Kidney epithelial cell (primary cell): ENCODE measurements at regions not wholly inside any gene's neighbourhood (a gene's known extent, or its start where the extent isn't known, plus 50 kb on each side); places are given as distances from the start of the nearest gene placed in this dataset.

Experiments
- DNase-seq: peaks from one replicate; pipeline ENCODE4 v3.0.0-alpha.2; 2010; ENCODE audit warnings: low read depth
- H3K27me3 ChIP-seq: 2 replicates; pipeline ENCODE4 v1.6.0; 2011; ENCODE audit warnings: low read length; ENCODE audit not compliant: control insufficient read depth, insufficient read depth
- H3K36me3 ChIP-seq: 2 replicates; pipeline ENCODE4 v1.5.1; 2011; ENCODE audit warnings: low read length; ENCODE audit not compliant: control insufficient read depth, insufficient read depth
- H3K4me3 ChIP-seq: 2 replicates; pipeline ENCODE4 v1.5.1; 2011; ENCODE audit warnings: low read depth, mild to moderate bottlenecking, control low read depth, low read length
- TF ChIP-seq, protein P1 (sequence below): IDR thresholded peaks from 2 replicates; pipeline ENCODE4 v1.5.1; 2011; ENCODE audit warnings: mild to moderate bottlenecking, moderate library complexity, low read length, control low read depth, inconsistent platforms; ENCODE audit not compliant: insufficient read depth, poor library complexity, severe bottlenecking

DNA sequence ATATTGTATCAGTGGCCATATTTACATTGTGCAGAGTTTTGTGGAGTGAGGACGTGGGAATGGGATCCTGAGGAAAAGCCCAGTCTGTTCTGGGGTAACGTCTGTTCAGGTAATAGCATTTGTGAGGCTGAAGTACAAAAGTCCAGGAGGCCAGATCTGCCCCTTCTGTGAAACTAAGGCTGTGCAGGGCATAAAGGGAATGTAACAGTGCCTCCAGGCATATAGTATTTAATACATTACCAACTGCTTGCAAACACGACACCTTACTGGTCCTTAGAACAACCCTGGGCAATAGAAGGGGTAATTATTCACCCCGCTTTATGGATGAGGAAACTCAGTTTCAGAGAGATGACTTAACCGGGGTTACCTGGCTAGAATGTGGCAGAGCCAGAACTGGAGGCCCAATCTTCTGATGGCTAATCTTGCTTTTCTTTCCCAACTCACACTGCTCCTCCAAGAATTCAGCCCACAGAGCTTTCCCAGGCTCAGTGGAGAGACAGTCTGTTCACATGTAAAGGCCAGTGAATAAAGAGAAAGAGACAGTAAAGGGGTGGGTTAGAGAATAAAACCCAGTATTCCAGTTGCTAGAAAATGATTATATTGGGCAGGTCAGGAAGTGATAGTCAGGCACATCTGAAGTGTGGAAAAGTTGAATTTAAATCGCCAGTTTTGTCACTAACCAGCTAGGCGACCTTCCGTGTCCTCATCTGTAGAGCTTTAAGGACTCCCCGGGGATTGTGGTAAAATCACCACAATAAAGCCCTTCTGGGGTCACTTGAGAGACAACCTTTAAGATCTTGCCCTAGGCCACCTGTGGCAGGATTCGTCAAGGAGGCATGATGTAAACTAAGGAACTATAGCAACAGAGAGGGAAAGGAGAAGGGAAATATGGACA is 280.7 kb upstream of the CITED2 start:
- no peak overlapping the region for H3K4me3 ChIP-seq
- TF ChIP-seq, protein P1, sequence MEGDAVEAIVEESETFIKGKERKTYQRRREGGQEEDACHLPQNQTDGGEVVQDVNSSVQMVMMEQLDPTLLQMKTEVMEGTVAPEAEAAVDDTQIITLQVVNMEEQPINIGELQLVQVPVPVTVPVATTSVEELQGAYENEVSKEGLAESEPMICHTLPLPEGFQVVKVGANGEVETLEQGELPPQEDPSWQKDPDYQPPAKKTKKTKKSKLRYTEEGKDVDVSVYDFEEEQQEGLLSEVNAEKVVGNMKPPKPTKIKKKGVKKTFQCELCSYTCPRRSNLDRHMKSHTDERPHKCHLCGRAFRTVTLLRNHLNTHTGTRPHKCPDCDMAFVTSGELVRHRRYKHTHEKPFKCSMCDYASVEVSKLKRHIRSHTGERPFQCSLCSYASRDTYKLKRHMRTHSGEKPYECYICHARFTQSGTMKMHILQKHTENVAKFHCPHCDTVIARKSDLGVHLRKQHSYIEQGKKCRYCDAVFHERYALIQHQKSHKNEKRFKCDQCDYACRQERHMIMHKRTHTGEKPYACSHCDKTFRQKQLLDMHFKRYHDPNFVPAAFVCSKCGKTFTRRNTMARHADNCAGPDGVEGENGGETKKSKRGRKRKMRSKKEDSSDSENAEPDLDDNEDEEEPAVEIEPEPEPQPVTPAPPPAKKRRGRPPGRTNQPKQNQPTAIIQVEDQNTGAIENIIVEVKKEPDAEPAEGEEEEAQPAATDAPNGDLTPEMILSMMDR, result no peak
- no peak for DNase-seq
- H3K27me3 ChIP-seq, result no peaks in the 10 kb centered on the region
- no peaks in the 10 kb centered on the region for H3K36me3 ChIP-seq

DNA sequence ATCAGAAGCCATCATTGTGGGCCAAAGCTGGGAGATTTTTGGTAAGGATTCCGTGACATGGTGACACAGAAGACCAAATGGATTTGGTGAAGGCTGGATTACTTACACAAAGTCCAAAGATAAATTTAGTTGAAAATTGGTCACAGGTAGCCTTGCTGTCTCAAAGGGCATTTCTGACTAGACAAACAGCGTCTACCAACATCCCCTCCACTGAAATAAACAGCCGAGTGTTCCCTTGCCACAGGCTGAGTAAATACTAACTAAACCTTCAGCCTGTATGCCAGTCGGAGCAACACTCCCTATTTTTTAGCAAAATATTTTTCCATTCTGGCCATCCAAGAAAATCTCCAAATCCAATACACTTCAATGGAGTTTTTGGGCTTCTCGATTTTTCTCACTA is 279.9 kb upstream of the CITED2 start:
- Histone ChIP-seq H3K36me3 (no peaks in the 10 kb centered on the region), H3K4me3 (no peak overlapping the region), H3K27me3 (no peaks in the 10 kb centered on the region)
- no peak for DNase-seq
- TF ChIP-seq, protein P1, result no peak

DNA sequence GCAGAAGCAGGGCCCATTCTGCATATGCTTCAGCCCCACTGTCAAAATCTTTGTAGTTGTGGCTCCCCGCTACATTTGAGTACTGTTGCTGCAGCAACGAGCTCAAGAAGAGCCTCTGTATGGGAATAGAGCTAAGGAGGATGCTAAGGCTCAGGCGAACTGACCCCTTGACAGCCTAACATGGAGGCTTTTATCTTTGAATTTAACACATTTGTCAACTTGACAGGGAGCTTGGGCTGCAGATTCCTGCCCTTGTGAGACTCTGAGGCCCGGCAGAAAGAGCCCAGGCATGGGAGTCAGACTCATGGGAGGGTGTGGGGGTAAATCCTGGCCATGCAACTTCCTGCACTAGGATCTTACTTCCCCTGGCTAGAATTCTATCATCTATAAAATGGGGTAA is 278.7 kb upstream of the CITED2 start:
- no peak overlapping the region for H3K4me3 ChIP-seq
- no peaks in the 10 kb centered on the region for H3K36me3 ChIP-seq
- no peaks in the 10 kb centered on the region for H3K27me3 ChIP-seq
- DNase-seq, result no peak
- TF ChIP-seq, protein P1, result no peak

DNA sequence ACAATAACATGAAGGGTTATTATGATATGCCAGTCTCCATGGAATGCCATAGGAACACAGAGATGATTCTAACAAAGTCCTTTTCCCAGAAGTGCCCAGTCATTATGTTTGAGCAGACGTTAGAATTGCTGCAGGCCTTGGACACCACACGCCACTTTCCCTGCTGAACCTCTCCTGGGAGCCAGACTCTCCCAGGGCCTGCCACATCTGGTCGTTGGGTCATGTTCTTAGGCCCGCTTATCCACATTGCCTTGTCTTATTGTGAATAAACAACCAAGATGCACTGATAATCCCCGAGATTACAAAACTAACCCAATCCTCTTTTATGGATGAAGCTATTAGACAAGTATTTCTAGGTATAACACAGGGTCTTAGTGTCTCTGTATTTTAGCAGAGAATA is 276.5 kb upstream of the CITED2 start:
- H3K27me3 ChIP-seq, result no peaks in the 10 kb centered on the region
- TF ChIP-seq, protein P1, result no peak
- DNase-seq, result no peak
- H3K36me3 ChIP-seq, result no peaks in the 10 kb centered on the region
- H3K4me3 ChIP-seq, result no peak overlapping the region

DNA sequence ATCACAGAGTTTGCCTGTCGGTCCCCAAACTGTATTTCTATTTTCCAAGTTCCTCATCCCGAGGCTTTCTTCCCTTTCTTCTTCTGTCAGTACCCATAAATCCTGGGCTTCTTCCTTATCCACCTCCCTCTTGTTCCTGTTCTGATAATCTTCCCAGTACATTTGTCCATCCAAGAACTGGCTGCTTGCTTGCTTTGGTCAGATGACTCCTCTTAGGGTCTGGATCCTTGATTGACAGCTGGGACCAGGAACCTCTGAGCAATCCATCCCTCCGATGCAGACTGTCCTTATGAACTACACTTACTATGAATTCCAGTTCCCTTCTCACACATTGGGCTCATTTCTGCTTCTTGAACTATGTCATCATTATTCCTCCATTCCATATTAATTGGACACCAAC is 275.3 kb upstream of the CITED2 start:
- Histone ChIP-seq H3K27me3 (no peaks in the 10 kb centered on the region), H3K4me3 (no peak overlapping the region), H3K36me3 (no peaks in the 10 kb centered on the region)
- TF ChIP-seq, protein P1, result no peak
- no peak for DNase-seq

DNA sequence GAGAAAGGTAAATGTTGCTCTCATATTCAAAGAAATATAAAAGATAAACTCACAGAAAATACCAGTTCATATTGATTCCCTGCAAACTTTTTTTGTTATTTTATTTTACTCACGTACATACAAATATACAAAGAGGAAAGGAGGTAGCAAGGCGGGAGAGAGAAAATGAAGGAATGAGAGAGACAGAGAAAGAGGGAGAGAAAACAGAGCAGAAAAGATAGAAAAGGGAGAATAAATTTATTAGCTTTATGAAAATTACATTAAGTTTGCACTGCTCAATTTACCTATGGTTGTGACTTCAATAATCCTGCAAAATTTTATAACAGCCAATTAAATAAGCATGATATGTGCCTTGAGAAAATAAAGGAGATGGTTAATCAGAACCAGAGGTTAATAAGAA is 274.7 kb upstream of the CITED2 start:
- TF ChIP-seq, protein P1, result no peak
- no peak for DNase-seq
- H3K27me3 ChIP-seq, result no peaks in the 10 kb centered on the region
- no peak overlapping the region for H3K4me3 ChIP-seq
- no peaks in the 10 kb centered on the region for H3K36me3 ChIP-seq
